IMR-90 (cell line): ENCODE measurements at regions not wholly inside any gene's neighbourhood (a gene's known extent, or its start where the extent isn't known, plus 50 kb on each side); places are given as distances from the start of the nearest gene placed in this dataset.

ENCODE experiments used
- ATAC-seq: fragments of 200-7000 bp; cut with Tn5 transposase; 2 replicates; pipeline ENCODE4 v1.9.1; 2020; ENCODE audit warnings: low read depth, mild to moderate bottlenecking, moderate library complexity
- BruUV-seq: library from RNA; stranded (reverse); fragments of 400-500 nt; replicated peaks from 2 replicates; lab custom pipeline; 2021; lab: Mats Ljungman, UMichigan
- CTCF ChIA-PET: fragments of 300-600 bp; formaldehyde crosslinking; extraction: SDS; loops from one replicate; lab custom pipeline; 2021; ENCODE audit warnings: antibody characterized with exemption; lab: Yijun Ruan, JAX
- POLR2A ChIA-PET: fragments of 300-600 bp; sonication (Branson Sonifier 250); formaldehyde crosslinking; loops from one replicate; lab custom pipeline; 2022; ENCODE audit warnings: antibody characterized with exemption; ENCODE audit not compliant: unreplicated experiment; lab: Charles Lee
- DNase-seq: peaks from one replicate; pipeline ENCODE4 v3.0.0; 2013
- H2AFZ ChIP-seq: replicated peaks from 2 replicates; pipeline ENCODE3; 2013; ENCODE audit warnings: low read length, mild to moderate bottlenecking; ENCODE audit not compliant: poor library complexity
- H2AK5ac ChIP-seq: 2 replicates; pipeline ENCODE4 v1.6.1; 2013; ENCODE audit warnings: low read depth, low read length, inconsistent platforms
- H2AK9ac ChIP-seq: replicated peaks from 2 replicates; pipeline ENCODE3; 2013; ENCODE audit warnings: mild to moderate bottlenecking, low read depth, low read length, moderate library complexity; ENCODE audit not compliant: poor library complexity
- H2BK120ac ChIP-seq: 2 replicates; pipeline ENCODE4 v1.6.1; 2013; ENCODE audit warnings: low read depth, low read length, inconsistent platforms
- H2BK15ac ChIP-seq: 3 replicates; pipeline ENCODE4 v1.6.1; 2013; ENCODE audit warnings: low read depth, low read length, inconsistent platforms
- H2BK20ac ChIP-seq: 2 replicates; pipeline ENCODE4 v1.6.1; 2013; ENCODE audit warnings: low read depth, mild to moderate bottlenecking, inconsistent platforms, low read length, moderate library complexity
- H2BK5ac ChIP-seq: 2 replicates; pipeline ENCODE4 v1.6.1; 2013; ENCODE audit warnings: mild to moderate bottlenecking, low read depth, low read length, inconsistent platforms; ENCODE audit not compliant: poor library complexity, severe bottlenecking
- H3K14ac ChIP-seq: replicated peaks from 2 replicates; pipeline ENCODE4 v1.6.1; 2013; ENCODE audit warnings: low read depth, low read length, inconsistent platforms
- H3K18ac ChIP-seq: 2 replicates; pipeline ENCODE4 v1.6.1; 2013; ENCODE audit warnings: low read depth, low read length, control low read depth
- H3K23ac ChIP-seq: 2 replicates; pipeline ENCODE4 v1.6.1; 2013; ENCODE audit warnings: low read depth, low read length, inconsistent platforms
- H3K27ac ChIP-seq: 2 replicates; pipeline ENCODE4 v1.5.1; 2013; ENCODE audit warnings: mild to moderate bottlenecking, control low read depth, low read length; ENCODE audit not compliant: insufficient read depth
- H3K27me3 ChIP-seq: 2 replicates; pipeline ENCODE4 v1.6.1; 2013; ENCODE audit warnings: low read length; ENCODE audit not compliant: control insufficient read depth, insufficient read depth
- H3K36me3 ChIP-seq: 2 replicates; pipeline ENCODE4 v1.6.1; 2013; ENCODE audit warnings: low read length, mixed read lengths; ENCODE audit not compliant: control insufficient read depth, insufficient read depth
- H3K4ac ChIP-seq: 2 replicates; pipeline ENCODE4 v1.6.1; 2013; ENCODE audit warnings: low read depth, low read length, inconsistent platforms
- H3K4me1 ChIP-seq: 2 replicates; pipeline ENCODE4 v1.6.1; 2013; ENCODE audit warnings: low read length, mixed read lengths; ENCODE audit not compliant: control insufficient read depth, insufficient read depth
- H3K4me2 ChIP-seq: 2 replicates; pipeline ENCODE4 v1.6.1; 2013; ENCODE audit warnings: low read depth, mild to moderate bottlenecking, control low read depth, low read length, moderate library complexity
- H3K4me3 ChIP-seq: 2 replicates; pipeline ENCODE4 v1.5.1; 2013; ENCODE audit warnings: low read depth, mild to moderate bottlenecking, control low read depth, low read length, moderate library complexity; ENCODE audit not compliant: insufficient read depth
- H3K56ac ChIP-seq: 2 replicates; pipeline ENCODE4 v1.6.1; 2013; ENCODE audit warnings: low read length, inconsistent platforms; ENCODE audit not compliant: insufficient read depth; ENCODE audit errors: extremely low read depth
- H3K79me1 ChIP-seq, 2 experiments: 2 replicates each; pipeline ENCODE4 v1.6.1; 2013; ENCODE audit warnings: low read length in 2 of 2, inconsistent platforms in 1 of 2, low read depth in 1 of 2
- H3K9ac ChIP-seq: 2 replicates; pipeline ENCODE4 v1.6.1; 2013; ENCODE audit warnings: low read depth, low read length, control low read depth
- H3K9me1 ChIP-seq: 2 replicates; pipeline ENCODE4 v1.6.1; 2013; ENCODE audit warnings: low read length, inconsistent platforms; ENCODE audit not compliant: insufficient read depth
- H3K9me3 ChIP-seq: 2 replicates; pipeline ENCODE4 v1.6.1; 2013; ENCODE audit warnings: low read length; ENCODE audit not compliant: control insufficient read depth, insufficient read depth
- H4K20me1 ChIP-seq: 2 replicates; pipeline ENCODE4 v1.6.1; 2013; ENCODE audit warnings: low read length, inconsistent platforms; ENCODE audit not compliant: insufficient read depth
- H4K5ac ChIP-seq: 2 replicates; pipeline ENCODE4 v1.6.1; 2013; ENCODE audit warnings: mild to moderate bottlenecking, low read depth, low read length, control low read depth
- H4K8ac ChIP-seq, 2 experiments: 2 replicates each; pipeline ENCODE4 v1.6.1; 2013; ENCODE audit warnings: low read depth in 2 of 2, low read length in 2 of 2, control low read depth in 1 of 2, inconsistent platforms in 1 of 2
- H4K91ac ChIP-seq: 2 replicates; pipeline ENCODE4 v1.6.1; 2013; ENCODE audit warnings: low read depth, low read length, inconsistent platforms; ENCODE audit not compliant: insufficient read depth
- BHLHE40 ChIP-seq: fragments of 150-350 bp; IDR thresholded peaks from 2 replicates; pipeline ENCODE4 v1.6.1; 2016; ENCODE audit warnings: mild to moderate bottlenecking, low read depth, low read length
- CEBPB ChIP-seq: IDR thresholded peaks from 2 replicates; pipeline ENCODE4 v1.6.1; 2012; ENCODE audit warnings: low read depth, low read length, improper control_type of control experiment
- CHD1 ChIP-seq: IDR thresholded peaks from 2 replicates; pipeline ENCODE4 v1.6.1; 2012; ENCODE audit warnings: low read depth, low read length, improper control_type of control experiment
- FOS ChIP-seq: fragments of 150-350 bp; IDR thresholded peaks from 2 replicates; pipeline ENCODE4 v1.6.1; 2016; ENCODE audit warnings: low read depth, low read length
- MAFK ChIP-seq: IDR thresholded peaks from 2 replicates; pipeline ENCODE4 v1.6.1; 2012; ENCODE audit warnings: low read depth, low read length, improper control_type of control experiment
- MAZ ChIP-seq: IDR thresholded peaks from 2 replicates; pipeline ENCODE4 v1.6.1; 2012; ENCODE audit warnings: low read depth, mild to moderate bottlenecking, low read length, improper control_type of control experiment, moderate library complexity, borderline replicate concordance
- MXI1 ChIP-seq: IDR thresholded peaks from 2 replicates; pipeline ENCODE4 v1.6.1; 2012; ENCODE audit warnings: low read depth, mild to moderate bottlenecking, low read length, moderate library complexity, borderline replicate concordance
- NFE2L2 ChIP-seq: fragments of 150-350 bp; IDR thresholded peaks from 2 replicates; pipeline ENCODE4 v1.6.1; 2016; ENCODE audit warnings: low read depth, mild to moderate bottlenecking, low read length
- POLR2A ChIP-seq: IDR thresholded peaks from 2 replicates; pipeline ENCODE4 v1.6.1; 2012; ENCODE audit warnings: mild to moderate bottlenecking, low read depth, low read length
- RAD21 ChIP-seq: IDR thresholded peaks from 2 replicates; pipeline ENCODE4 v1.6.1; 2012; ENCODE audit warnings: low read length, improper control_type of control experiment
- RCOR1 ChIP-seq: IDR thresholded peaks from 2 replicates; pipeline ENCODE4 v1.6.1; 2012; ENCODE audit warnings: mild to moderate bottlenecking, low read length, improper control_type of control experiment; ENCODE audit not compliant: insufficient replicate concordance
- RFX5 ChIP-seq: IDR thresholded peaks from 2 replicates; pipeline ENCODE4 v1.8.0; 2012; ENCODE audit warnings: low read depth, mild to moderate bottlenecking, low read length, moderate library complexity
- SMC3 ChIP-seq: fragments of 150-350 bp; IDR thresholded peaks from 2 replicates; pipeline ENCODE4 v1.6.1; 2016; ENCODE audit warnings: low read depth, mild to moderate bottlenecking, antibody characterized with exemption, low read length, moderate library complexity
- dilution Hi-C: fragments of 300-500 bp; cut with HindIII; formaldehyde crosslinking; loops from one replicate; pipeline ENCODE4 v1.14.3; 2018; ENCODE audit warnings: low sequenced_read_pairs; ENCODE audit not compliant: unreplicated experiment
- in situ Hi-C: fragments of 300-500 bp; cut with MboI; formaldehyde crosslinking; loops from 3 replicates; pipeline ENCODE4 v1.14.3; 2019; ENCODE audit warnings: low sequenced_read_pairs, inconsistent platforms, mixed read lengths
- intact Hi-C: fragments of 100-400 bp; cut with micrococcal nuclease; formaldehyde crosslinking; loops from 2 replicates; pipeline ENCODE4 v1.10.0; 2022
- TF ChIP-seq, protein P1 (sequence below): fragments of 150-350 bp; IDR thresholded peaks from 2 replicates; pipeline ENCODE4 v1.6.1; 2017; ENCODE audit warnings: mild to moderate bottlenecking, antibody characterized with exemption, low read length, low read depth
- TF ChIP-seq, protein P2 (sequence below): conservative IDR thresholded peaks from 2 replicates; pipeline ENCODE4 v1.5.1; 2012; ENCODE audit warnings: mild to moderate bottlenecking, low read depth, low read length, improper control_type of control experiment
- TF ChIP-seq, protein P3 (sequence below): fragments of 150-350 bp; IDR thresholded peaks from 2 replicates; pipeline ENCODE4 v1.6.1; 2016; ENCODE audit warnings: low read depth, mild to moderate bottlenecking, low read length, moderate library complexity, borderline replicate concordance

DNA sequence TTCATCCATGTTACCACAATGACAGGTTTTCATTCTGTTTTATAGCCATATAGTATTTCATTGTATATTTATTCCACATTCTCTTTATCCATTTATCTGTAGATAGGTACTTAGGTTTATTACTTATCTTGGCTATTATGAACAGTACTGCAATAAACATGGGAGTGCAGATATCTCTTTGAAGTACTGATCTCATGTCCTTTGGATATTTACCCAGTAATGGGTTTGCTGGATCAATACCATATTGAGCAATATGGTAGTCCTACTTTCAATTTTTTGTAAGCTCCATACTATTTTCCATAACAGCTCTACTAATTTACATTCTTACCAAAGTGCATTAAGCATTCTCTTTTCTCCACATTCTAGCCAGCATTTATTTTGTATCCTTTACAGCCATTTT is 235.8 kb upstream of the ALG10 start:
- dilution Hi-C loops, result no loop called here
- DNase-seq (no peak), ATAC-seq (no peak)
- no peak overlapping the region for H2AK5ac ChIP-seq
- no peak overlapping the region for H3K14ac ChIP-seq
- no peak overlapping the region for H2AK9ac ChIP-seq
- no peak overlapping the region for H3K4me3 ChIP-seq
- no peak overlapping the region for H2BK5ac ChIP-seq
- no peak overlapping the region for H3K18ac ChIP-seq
- no peak overlapping the region for H4K8ac ChIP-seq
- H3K9me3 ChIP-seq, result peaks cover 5% of the 10 kb centered on the region
- no peak overlapping the region for H2BK20ac ChIP-seq
- H2BK15ac ChIP-seq, result no peak overlapping the region
- no peak overlapping the region for H3K9ac ChIP-seq
- ChIA-PET POLR2A (no interaction called here), CTCF (no interaction called here)
- no peaks in the 10 kb centered on the region for H3K79me1 ChIP-seq
- no peak overlapping the region for H2BK120ac ChIP-seq
- H3K23ac ChIP-seq, result no peak overlapping the region
- no peaks in the 10 kb centered on the region for H3K27me3 ChIP-seq
- H4K91ac ChIP-seq, result no peak overlapping the region
- H4K5ac ChIP-seq, result no peak overlapping the region
- no peaks in the 10 kb centered on the region for H4K20me1 ChIP-seq
- no peak overlapping the region for H3K4ac ChIP-seq
- H3K4me1 ChIP-seq, result no peaks in the 10 kb centered on the region
- no peak overlapping the region for H3K56ac ChIP-seq
- H2AFZ ChIP-seq, result no peak overlapping the region
- H3K9me1 ChIP-seq, result no peaks in the 10 kb centered on the region
- no peak for TF ChIP-seq RFX5
- no peak for TF ChIP-seq FOS
- no peak for TF ChIP-seq NFE2L2
- TF ChIP-seq POLR2A, result no peak
- no peak for TF ChIP-seq CEBPB
- TF ChIP-seq CHD1, result no peak
- TF ChIP-seq, protein P1, sequence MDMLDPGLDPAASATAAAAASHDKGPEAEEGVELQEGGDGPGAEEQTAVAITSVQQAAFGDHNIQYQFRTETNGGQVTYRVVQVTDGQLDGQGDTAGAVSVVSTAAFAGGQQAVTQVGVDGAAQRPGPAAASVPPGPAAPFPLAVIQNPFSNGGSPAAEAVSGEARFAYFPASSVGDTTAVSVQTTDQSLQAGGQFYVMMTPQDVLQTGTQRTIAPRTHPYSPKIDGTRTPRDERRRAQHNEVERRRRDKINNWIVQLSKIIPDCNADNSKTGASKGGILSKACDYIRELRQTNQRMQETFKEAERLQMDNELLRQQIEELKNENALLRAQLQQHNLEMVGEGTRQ, result no peak
- TF ChIP-seq MAZ, result no peak
- TF ChIP-seq SMC3, result no peak
- no peak for TF ChIP-seq MAFK
- TF ChIP-seq, protein P2, sequence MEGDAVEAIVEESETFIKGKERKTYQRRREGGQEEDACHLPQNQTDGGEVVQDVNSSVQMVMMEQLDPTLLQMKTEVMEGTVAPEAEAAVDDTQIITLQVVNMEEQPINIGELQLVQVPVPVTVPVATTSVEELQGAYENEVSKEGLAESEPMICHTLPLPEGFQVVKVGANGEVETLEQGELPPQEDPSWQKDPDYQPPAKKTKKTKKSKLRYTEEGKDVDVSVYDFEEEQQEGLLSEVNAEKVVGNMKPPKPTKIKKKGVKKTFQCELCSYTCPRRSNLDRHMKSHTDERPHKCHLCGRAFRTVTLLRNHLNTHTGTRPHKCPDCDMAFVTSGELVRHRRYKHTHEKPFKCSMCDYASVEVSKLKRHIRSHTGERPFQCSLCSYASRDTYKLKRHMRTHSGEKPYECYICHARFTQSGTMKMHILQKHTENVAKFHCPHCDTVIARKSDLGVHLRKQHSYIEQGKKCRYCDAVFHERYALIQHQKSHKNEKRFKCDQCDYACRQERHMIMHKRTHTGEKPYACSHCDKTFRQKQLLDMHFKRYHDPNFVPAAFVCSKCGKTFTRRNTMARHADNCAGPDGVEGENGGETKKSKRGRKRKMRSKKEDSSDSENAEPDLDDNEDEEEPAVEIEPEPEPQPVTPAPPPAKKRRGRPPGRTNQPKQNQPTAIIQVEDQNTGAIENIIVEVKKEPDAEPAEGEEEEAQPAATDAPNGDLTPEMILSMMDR, result no peak
- TF ChIP-seq RAD21, result no peak
- TF ChIP-seq, protein P3, sequence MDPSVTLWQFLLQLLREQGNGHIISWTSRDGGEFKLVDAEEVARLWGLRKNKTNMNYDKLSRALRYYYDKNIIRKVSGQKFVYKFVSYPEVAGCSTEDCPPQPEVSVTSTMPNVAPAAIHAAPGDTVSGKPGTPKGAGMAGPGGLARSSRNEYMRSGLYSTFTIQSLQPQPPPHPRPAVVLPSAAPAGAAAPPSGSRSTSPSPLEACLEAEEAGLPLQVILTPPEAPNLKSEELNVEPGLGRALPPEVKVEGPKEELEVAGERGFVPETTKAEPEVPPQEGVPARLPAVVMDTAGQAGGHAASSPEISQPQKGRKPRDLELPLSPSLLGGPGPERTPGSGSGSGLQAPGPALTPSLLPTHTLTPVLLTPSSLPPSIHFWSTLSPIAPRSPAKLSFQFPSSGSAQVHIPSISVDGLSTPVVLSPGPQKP, result no peak
- TF ChIP-seq BHLHE40, result no peak
- no peak for TF ChIP-seq MXI1
- no peak for TF ChIP-seq RCOR1
- no peak overlapping the region for H3K27ac ChIP-seq
- BruUV-seq, result no TSS peak
- intact Hi-C loops, result no loop called here
- in situ Hi-C loops, result no loop called here
- H3K4me2 ChIP-seq, result no peak overlapping the region
- no peaks in the 10 kb centered on the region for H3K36me3 ChIP-seq
